Endothelial cell of umbilical vein (primary cell): ENCODE measurements at regions not wholly inside any gene's neighbourhood (a gene's known extent, or its start where the extent isn't known, plus 50 kb on each side); places are given as distances from the start of the nearest gene placed in this dataset.

Experiments
- BruUV-seq: library from RNA; stranded (reverse); fragments of 400-500 nt; replicated peaks from 2 replicates; lab custom pipeline; 2021; lab: Mats Ljungman, UMichigan
- CTCF ChIA-PET: fragments of 300-600, 350-600 bp; sonication (Branson Sonifier 250); formaldehyde crosslinking; loops from one replicate; lab custom pipeline; 2021; ENCODE audit warnings: antibody characterized with exemption, inconsistent platforms; lab: Charles Lee
- POLR2A ChIA-PET: fragments of 300-600, 350-600 bp; sonication (Branson Sonifier 250); formaldehyde crosslinking; loops from one replicate; lab custom pipeline; 2021; ENCODE audit warnings: antibody characterized with exemption, inconsistent platforms; lab: Charles Lee
- DNase-seq: peaks from one replicate; pipeline ENCODE4 v3.0.0-alpha.2; 2011; ENCODE audit warnings: low read depth, low spot score
- FAIRE-seq: peaks from 2 replicates; lab custom pipeline; 2011; peaks lifted over from hg19 to GRCh38; lab: Jason Lieb, UNC
- H2AFZ ChIP-seq: 2 replicates; pipeline ENCODE4 v1.6.0; 2012; ENCODE audit warnings: low read depth, low read length, control low read depth, inconsistent platforms
- H3K27ac ChIP-seq: 2 replicates; pipeline ENCODE4 v1.5.1; 2011; ENCODE audit warnings: low read depth, mild to moderate bottlenecking, control low read depth, low read length, moderate library complexity; ENCODE audit not compliant: insufficient read depth
- H3K27me3 ChIP-seq, 2 experiments: 2 replicates each; pipeline versions ENCODE4 v1.6.0 to v1.6.1; 2011; ENCODE audit warnings: low read length in 2 of 2, mixed read lengths in 1 of 2; ENCODE audit not compliant: control insufficient read depth in 2 of 2, insufficient read depth in 2 of 2
- H3K36me3 ChIP-seq, 2 experiments: 2 replicates in 1 of 2; 3 replicates in 1 of 2; pipeline ENCODE4 v1.5.1; 2011; ENCODE audit warnings: low read length in 2 of 2, mild to moderate bottlenecking in 1 of 2, moderate library complexity in 1 of 2; ENCODE audit not compliant: control insufficient read depth in 2 of 2, insufficient read depth in 2 of 2; ENCODE audit errors: extremely low read depth in 1 of 2
- H3K4me1 ChIP-seq: 3 replicates; pipeline ENCODE4 v1.5.1; 2011; ENCODE audit warnings: mild to moderate bottlenecking, low read length; ENCODE audit not compliant: control insufficient read depth, insufficient read depth; ENCODE audit errors: extremely low read depth
- H3K4me2 ChIP-seq: 2 replicates; pipeline ENCODE4 v1.6.1; 2011; ENCODE audit warnings: low read length, control low read depth, mixed read lengths; ENCODE audit not compliant: insufficient read depth
- H3K4me3 ChIP-seq, 3 experiments: fragments of 200-600 bp in 1 of 3; sonication (generic), shearing (Covaris generic) in 1 of 3; replicated peaks in 1 of 3; 2 replicates each; pipeline ENCODE4 v1.5.1; 2011 to 2016; ENCODE audit warnings: control low read depth in 3 of 3, low read length in 3 of 3, mild to moderate bottlenecking in 2 of 3, inconsistent platforms in 1 of 3, low read depth in 1 of 3, moderate library complexity in 1 of 3; ENCODE audit not compliant: insufficient read depth in 1 of 3
- H3K79me2 ChIP-seq: 2 replicates; pipeline ENCODE4 v1.6.0; 2012; ENCODE audit warnings: low read length, inconsistent platforms; ENCODE audit not compliant: control insufficient read depth, insufficient read depth
- H3K9ac ChIP-seq: replicated peaks from 2 replicates; pipeline ENCODE3; 2011; ENCODE audit warnings: low read length, control low read depth; ENCODE audit not compliant: insufficient read depth; ENCODE audit errors: extremely low read depth
- H3K9me1 ChIP-seq: replicated peaks from 3 replicates; pipeline ENCODE4 v1.6.0; 2011; ENCODE audit warnings: mild to moderate bottlenecking, low read length; ENCODE audit not compliant: control insufficient read depth, insufficient read depth; ENCODE audit errors: extremely low read depth
- H3K9me3 ChIP-seq: replicated peaks from 2 replicates; pipeline ENCODE4 v1.5.1; 2012; ENCODE audit warnings: low read length, inconsistent platforms; ENCODE audit not compliant: control insufficient read depth, insufficient read depth
- H4K20me1 ChIP-seq: replicated peaks from 2 replicates; pipeline ENCODE3; 2011; ENCODE audit warnings: mild to moderate bottlenecking, low read length; ENCODE audit not compliant: control insufficient read depth, insufficient read depth; ENCODE audit errors: extremely low read depth
- CTCF ChIP-seq, 2 donors: IDR thresholded peaks; 1 replicate in 1 of 2; 2 replicates in 1 of 2; pipeline ENCODE4 v1.5.1; 2011; ENCODE audit warnings: low read length in 2 of 2, mild to moderate bottlenecking in 2 of 2, moderate library complexity in 2 of 2, control low read depth in 1 of 2, inconsistent platforms in 1 of 2, low read depth in 1 of 2; ENCODE audit not compliant: insufficient read depth in 1 of 2; ENCODE audit errors: extremely low read depth in 1 of 2
- EZH2 ChIP-seq: IDR thresholded peaks from 2 replicates; pipeline ENCODE4 v1.6.1; 2012; ENCODE audit warnings: borderline replicate concordance, low read depth, mild to moderate bottlenecking, moderate library complexity, low read length, inconsistent platforms; ENCODE audit not compliant: severe bottlenecking
- FOS ChIP-seq: IDR thresholded peaks from 2 replicates; pipeline ENCODE4 v1.6.1; 2011; ENCODE audit warnings: mild to moderate bottlenecking, low read length, moderate library complexity, borderline replicate concordance; ENCODE audit not compliant: insufficient read depth
- GATA2 ChIP-seq: IDR thresholded peaks from 2 replicates; pipeline ENCODE4 v1.7.0; 2011; ENCODE audit warnings: low read depth, mild to moderate bottlenecking, moderate library complexity, mixed read lengths, low read length; ENCODE audit not compliant: insufficient read length, insufficient read depth
- JUN ChIP-seq: IDR thresholded peaks from 2 replicates; pipeline ENCODE4 v1.6.1; 2011; ENCODE audit warnings: borderline replicate concordance, low read depth; ENCODE audit not compliant: insufficient read length, insufficient read depth
- MAX ChIP-seq: IDR thresholded peaks from 2 replicates; pipeline ENCODE4 v1.6.1; 2011; ENCODE audit not compliant: insufficient read depth, insufficient read length
- MYC ChIP-seq: IDR thresholded peaks from one replicate; pipeline ENCODE4 v1.6.1; 2011; ENCODE audit warnings: mild to moderate bottlenecking, low read depth, low read length
- POLR2A ChIP-seq: IDR thresholded peaks from 2 replicates; pipeline ENCODE4 v1.6.1; 2012; ENCODE audit warnings: low read depth, mild to moderate bottlenecking, control low read depth, low read length
- POLR2AphosphoS5 ChIP-seq: IDR thresholded peaks from 2 replicates; pipeline ENCODE4 v1.6.1; 2012; ENCODE audit warnings: low read depth, mild to moderate bottlenecking, control low read depth, low read length, moderate library complexity; ENCODE audit not compliant: insufficient read depth
- dilution Hi-C: fragments of 300-500 bp; cut with MboI; formaldehyde crosslinking; loops from one replicate; pipeline ENCODE4 v1.15.0; 2019; ENCODE audit warnings: low sequenced_read_pairs; ENCODE audit not compliant: extremely low pct_ligation_motif_present
- intact Hi-C: fragments of 100-400 bp; cut with micrococcal nuclease; formaldehyde crosslinking; loops from one replicate; pipeline ENCODE4 v1.10.0; 2022

- FAIRE-seq = no peak
Measured at GRCh38 chr4:146107587-146108240, 67.8 kb upstream of the LSM6 start.

More at GRCh38 chr4:146107587-146108240, 67.8 kb upstream of the LSM6 start:
- H4K20me1 ChIP-seq = no peaks in the 10 kb centered on the region
- no peak overlapping the region for H3K4me2 ChIP-seq
- ChIA-PET POLR2A (no interaction called here), CTCF (interaction anchor here (1.4 to 5.5 kb wide), 3 partner anchors 8 to 13 kb away, joined by 4 to 40 read pairs (median 4); no protein-coding TSS in a partner anchor)
- H3K27me3 ChIP-seq = peaks cover 0 to 4% of the 10 kb centered on the region in 2 experiments
- H3K79me2 ChIP-seq = no peaks in the 10 kb centered on the region
- H3K36me3 ChIP-seq = no peaks in the 10 kb centered on the region
- H3K27ac ChIP-seq = no peak overlapping the region
- dilution Hi-C loops (no loop called here), intact Hi-C loops (no loop called here)
- no TSS peak for BruUV-seq
- no peak for TF ChIP-seq JUN
- no peak for TF ChIP-seq MAX
- TF ChIP-seq POLR2AphosphoS5 = no peak
- no peak for TF ChIP-seq MYC
- TF ChIP-seq CTCF (IDR thresholded peaks at IDR 0.05; ENCODE audit: extremely low read depth in 1 of 2, insufficient read depth in 1 of 2, low read depth in 1 of 2, low read length in 2 of 2) = no peak
- no peak for TF ChIP-seq POLR2A
- no peak for TF ChIP-seq GATA2
- TF ChIP-seq EZH2 = no peak
- no peak for TF ChIP-seq FOS
- no peaks in the 10 kb centered on the region for H3K9me1 ChIP-seq
- H3K9me3 ChIP-seq = no peaks in the 10 kb centered on the region
- H3K4me1 ChIP-seq = no peaks in the 10 kb centered on the region
- H3K4me3 ChIP-seq = no peak overlapping the region
- no peak for DNase-seq
- H3K9ac ChIP-seq = no peak overlapping the region
- H2AFZ ChIP-seq = no peak overlapping the region
